ENCODE measurements at regions not wholly inside any gene's neighbourhood (a gene's known extent, or its start where the extent isn't known, plus 50 kb on each side); places are given as distances from the start of the nearest gene placed in this dataset.

DNA sequence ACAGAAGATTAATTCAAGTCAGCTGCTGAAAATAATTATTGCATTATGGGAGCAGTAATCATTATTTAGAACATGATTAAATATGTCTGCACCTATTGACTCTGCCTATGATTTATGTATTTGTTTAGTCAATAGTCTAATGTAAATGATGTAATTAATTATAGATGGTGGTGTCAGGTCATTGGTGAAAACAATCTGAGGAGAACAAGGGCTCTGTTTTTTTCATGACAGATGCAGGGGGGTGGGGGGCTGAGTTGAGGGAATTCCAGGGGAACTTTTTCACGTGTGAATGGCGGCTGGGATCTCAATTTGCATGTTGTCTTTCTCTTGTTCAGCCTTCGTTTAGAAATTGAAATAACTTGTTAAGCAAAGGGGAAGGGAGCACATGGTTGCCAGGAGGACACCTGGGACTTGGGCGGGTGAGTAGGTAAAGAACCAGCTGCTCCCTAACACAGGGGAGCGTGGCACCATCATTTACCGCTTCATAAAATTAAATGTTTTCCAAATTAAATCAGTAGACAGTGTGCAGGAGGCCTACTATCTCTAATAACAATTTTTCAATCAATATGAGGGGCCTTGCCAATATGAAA lies 65.4 kb downstream of the NKX6-1 start:
- in situ Hi-C loops (cut with MboI): no loop called here
- TF ChIP-seq EZH2phosphoT487 (IDR thresholded peaks at IDR 0.05; ENCODE audit: insufficient read depth, low read depth) (no peak), EZH2 (IDR thresholded peaks at IDR 0.05; ENCODE audit: insufficient read depth, poor library complexity, severe bottlenecking) (no peak)
- Histone ChIP-seq H3K27ac (no peak overlapping the region), H3K4me3 (no peak overlapping the region), H3K9me3 (ENCODE audit: low read depth) (no peaks in the 10 kb centered on the region), H2AFZ (no peak overlapping the region), H3K4me1 (ENCODE audit: insufficient read depth) (no peaks in the 10 kb centered on the region), H3K36me3 (ENCODE audit: low read depth) (no peaks in the 10 kb centered on the region), H4K20me1 (ENCODE audit: insufficient read depth) (no peaks in the 10 kb centered on the region), H3K4me2 (ENCODE audit: unreplicated experiment) (no peak overlapping the region), H3K79me2 (ENCODE audit: insufficient read depth) (no peaks in the 10 kb centered on the region), H3K27me3 (replicated peaks; ENCODE audit: insufficient read depth) (0 out of 2 replicates have a peak, but pooled peaks cover 7% of the 10 kb centered on the region), H3K9me2 (ENCODE audit: insufficient read depth) (no peaks in the 10 kb centered on the region), H3K9ac (no peak overlapping the region), H3F3A (ENCODE audit: insufficient read depth) (no peaks in the 10 kb centered on the region)
- no peak for DNase-seq
- WGBS, 2 experiments (ENCODE audit: low coverage in 1 of 2, low lambda C conversion rate in 2 of 2, missing lambda C conversion rate in 2 of 2): 18 to 25% methylated on average over 6 of the region's 6 CpGs

DNA sequence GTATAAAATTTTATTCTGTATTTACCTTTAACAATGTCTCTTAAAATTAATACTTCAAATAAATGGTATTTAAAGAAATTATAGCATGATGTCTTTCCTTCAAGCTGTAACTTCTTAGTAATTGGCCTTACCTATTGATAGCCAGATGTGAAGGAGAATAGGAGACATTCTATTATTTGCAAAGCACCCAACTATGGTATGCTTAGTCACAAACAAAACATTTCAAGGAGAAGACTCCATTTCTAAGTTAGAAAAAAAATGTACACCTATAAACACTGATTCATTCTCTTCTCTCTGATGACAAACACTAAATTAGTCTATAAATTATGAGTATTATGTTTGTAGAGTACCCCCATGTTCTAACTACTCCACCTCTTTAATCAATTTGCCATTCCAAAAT lies 66.4 kb downstream of the NKX6-1 start:
- in situ Hi-C loops (cut with MboI): no loop called here
- no peak for DNase-seq
- Histone ChIP-seq H4K20me1 (ENCODE audit: insufficient read depth) (no peaks in the 10 kb centered on the region), H3K27me3 (replicated peaks; ENCODE audit: insufficient read depth) (0 out of 2 replicates have a peak, but pooled peaks cover 3% of the 10 kb centered on the region), H3K36me3 (ENCODE audit: low read depth) (no peaks in the 10 kb centered on the region), H2AFZ (no peak overlapping the region), H3K27ac (no peak overlapping the region), H3K9ac (no peak overlapping the region), H3K4me3 (no peak overlapping the region), H3K4me1 (ENCODE audit: insufficient read depth) (no peaks in the 10 kb centered on the region), H3F3A (ENCODE audit: insufficient read depth) (no peaks in the 10 kb centered on the region), H3K4me2 (ENCODE audit: unreplicated experiment) (no peak overlapping the region), H3K9me2 (ENCODE audit: insufficient read depth) (no peaks in the 10 kb centered on the region), H3K79me2 (ENCODE audit: insufficient read depth) (no peaks in the 10 kb centered on the region), H3K9me3 (ENCODE audit: low read depth) (no peaks in the 10 kb centered on the region)
- no peak for TF ChIP-seq EZH2 (IDR thresholded peaks at IDR 0.05; ENCODE audit: insufficient read depth, poor library complexity, severe bottlenecking)
- no peak for TF ChIP-seq EZH2phosphoT487 (IDR thresholded peaks at IDR 0.05; ENCODE audit: insufficient read depth, low read depth)

DNA sequence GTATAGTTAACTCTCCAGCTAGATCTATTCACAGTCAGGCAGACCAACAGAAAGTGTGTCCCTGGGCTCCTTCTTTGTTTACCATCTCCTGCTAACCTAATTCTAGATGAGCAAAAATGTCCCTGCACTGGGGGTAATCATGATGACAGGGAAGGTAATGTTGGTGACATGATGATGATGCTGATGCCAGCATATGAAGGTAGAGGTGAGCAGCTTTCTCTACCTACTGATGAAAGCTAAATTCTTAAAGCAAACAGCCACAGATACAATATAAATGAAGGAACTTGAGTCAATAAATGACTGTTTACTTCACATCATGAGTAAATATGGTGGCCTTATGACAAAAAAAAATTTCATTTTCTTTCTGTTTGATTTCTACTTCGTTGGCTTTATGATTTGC lies 78.5 kb downstream of the NKX6-1 start:
- Histone ChIP-seq H3K4me2 (ENCODE audit: unreplicated experiment) (no peak overlapping the region), H3K4me3 (no peak overlapping the region), H3K9me2 (ENCODE audit: insufficient read depth) (no peaks in the 10 kb centered on the region), H3K9me3 (ENCODE audit: low read depth) (no peaks in the 10 kb centered on the region), H3K36me3 (ENCODE audit: low read depth) (no peaks in the 10 kb centered on the region), H3K79me2 (ENCODE audit: insufficient read depth) (no peaks in the 10 kb centered on the region), H3K27ac (no peak overlapping the region), H2AFZ (no peak overlapping the region), H3F3A (ENCODE audit: insufficient read depth) (no peaks in the 10 kb centered on the region), H3K27me3 (replicated peaks; ENCODE audit: insufficient read depth) (no peaks in the 10 kb centered on the region), H3K9ac (no peak overlapping the region), H3K4me1 (ENCODE audit: insufficient read depth) (no peaks in the 10 kb centered on the region), H4K20me1 (ENCODE audit: insufficient read depth) (no peaks in the 10 kb centered on the region)
- in situ Hi-C loops (cut with MboI): no loop called here
- TF ChIP-seq EZH2 (IDR thresholded peaks at IDR 0.05; ENCODE audit: insufficient read depth, poor library complexity, severe bottlenecking) (no peak), EZH2phosphoT487 (IDR thresholded peaks at IDR 0.05; ENCODE audit: insufficient read depth, low read depth) (no peak)
- 0% methylated on average over 1 of the region's 1 CpG for WGBS, 2 experiments (ENCODE audit: low coverage in 1 of 2, low lambda C conversion rate in 2 of 2, missing lambda C conversion rate in 2 of 2)
- no peak for DNase-seq

- Histone ChIP-seq H3F3A (ENCODE audit: insufficient read depth) (no peaks in the 10 kb centered on the region), H4K20me1 (ENCODE audit: insufficient read depth) (no peaks in the 10 kb centered on the region), H3K9ac (no peak overlapping the region), H3K27me3 (replicated peaks; ENCODE audit: insufficient read depth) (no peaks in the 10 kb centered on the region; the same call in none of the 2 replicates), H3K79me2 (ENCODE audit: insufficient read depth) (no peaks in the 10 kb centered on the region), H3K27ac (no peak overlapping the region), H3K4me3 (no peak overlapping the region), H3K9me2 (ENCODE audit: insufficient read depth) (no peaks in the 10 kb centered on the region), H2AFZ (no peak overlapping the region), H3K36me3 (ENCODE audit: low read depth) (no peaks in the 10 kb centered on the region), H3K4me1 (ENCODE audit: insufficient read depth) (no peaks in the 10 kb centered on the region), H3K9me3 (ENCODE audit: low read depth) (no peaks in the 10 kb centered on the region), H3K4me2 (ENCODE audit: unreplicated experiment) (no peak overlapping the region)
- 19 to 25% methylated on average over 3 of the region's 3 CpGs for WGBS, 2 experiments (ENCODE audit: low coverage in 1 of 2, low lambda C conversion rate in 2 of 2, missing lambda C conversion rate in 2 of 2)
- TF ChIP-seq EZH2 (IDR thresholded peaks at IDR 0.05; ENCODE audit: insufficient read depth, poor library complexity, severe bottlenecking): no peak
- TF ChIP-seq EZH2phosphoT487 (IDR thresholded peaks at IDR 0.05; ENCODE audit: insufficient read depth, low read depth): no peak
- no peak for DNase-seq
- in situ Hi-C loops (cut with MboI): no loop called here
Measured at GRCh38 chr4:84419201-84419600, 79.9 kb downstream of the NKX6-1 start.
